GM18517 (cell line): ENCODE measurements at regions not wholly inside any gene's neighbourhood (a gene's known extent, or its start where the extent isn't known, plus 50 kb on each side); places are given as distances from the start of the nearest gene placed in this dataset.

ENCODE experiments used
- ATAC-seq: cut with Tn5 transposase; IDR thresholded peaks from one replicate; pipeline ENCODE4 v1.9.1; 2021; ENCODE audit warnings: mild to moderate bottlenecking, moderate library complexity; ENCODE audit not compliant: unreplicated experiment

DNA sequence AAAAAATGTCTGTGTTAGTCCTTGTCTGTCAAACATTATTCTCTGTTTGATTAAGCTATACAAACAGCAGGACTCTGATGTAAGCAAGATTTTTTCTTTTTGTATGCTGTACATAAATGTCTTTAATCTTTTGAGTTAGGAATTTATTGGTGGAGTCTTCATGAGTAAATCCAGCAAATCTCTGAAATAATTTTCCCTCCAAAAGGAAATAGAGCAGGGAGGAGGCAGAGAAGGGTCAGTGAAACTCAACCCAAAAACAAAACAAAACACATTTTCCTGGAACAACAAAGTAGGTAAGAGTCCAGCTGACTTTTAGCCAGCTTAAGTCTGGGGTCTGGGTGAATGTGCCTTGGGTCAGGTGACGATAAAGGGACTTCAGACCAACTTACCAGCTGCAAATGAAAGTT is 113.7 kb downstream of the FOXA2 start:
- no peak for ATAC-seq

GRCh38 chr20:22466447-22467171 is 117.8 kb downstream of the FOXA2 start:
- no peak for ATAC-seq

GRCh38 chr20:22465622-22466446 is 118.5 kb downstream of the FOXA2 start:
- no peak for ATAC-seq

GRCh38 chr20:22464312-22465003 is 119.9 kb downstream of the FOXA2 start:
- ATAC-seq, result no peak

- ATAC-seq, result no peak
These were observed 121.1 kb downstream of the FOXA2 start for GRCh38 chr20:22462975-22463914.

- no peak for ATAC-seq
These were observed 123.6 kb downstream of the FOXA2 start for GRCh38 chr20:22460803-22461202.

DNA sequence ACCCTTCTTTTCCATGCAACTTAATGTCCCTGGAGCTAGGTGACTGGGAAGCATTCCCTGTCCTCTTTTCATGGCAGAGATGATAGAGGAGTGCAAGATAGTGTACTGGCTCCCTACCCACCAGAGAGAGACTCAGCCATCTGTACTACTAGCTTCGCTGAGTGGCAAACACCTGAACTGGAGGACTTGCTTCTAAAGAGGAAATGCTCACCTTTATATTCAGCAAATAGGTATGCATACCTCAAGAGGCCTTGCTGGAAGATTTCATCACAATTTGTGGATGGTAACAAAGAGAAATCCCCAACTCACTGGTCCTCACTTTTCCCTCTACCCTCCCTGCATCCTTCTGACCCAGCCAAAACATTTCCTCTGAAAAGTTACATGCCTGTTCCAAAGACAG is 124.1 kb downstream of the FOXA2 start:
- ATAC-seq, result no peak

DNA sequence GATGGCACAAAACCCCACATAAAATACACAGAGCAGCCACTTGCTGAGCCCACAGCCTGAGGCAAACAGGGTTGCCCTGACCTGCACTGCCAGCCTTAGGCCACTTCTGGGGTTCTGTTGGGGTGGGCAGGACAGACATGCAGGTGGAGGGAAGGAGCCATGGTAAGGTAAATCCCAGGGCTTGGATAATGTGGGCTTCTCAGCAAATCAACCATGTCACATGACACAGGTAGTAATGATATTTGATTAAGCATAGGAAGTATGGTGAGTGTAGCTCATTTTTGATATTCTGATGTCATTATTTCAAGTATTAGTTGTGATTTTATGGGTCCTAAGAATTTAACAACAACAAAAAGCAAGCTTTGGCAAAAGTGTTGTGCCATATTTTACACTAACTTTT is 124.6 kb downstream of the FOXA2 start:
- no peak for ATAC-seq

- no peak for ATAC-seq
These were observed 128.3 kb downstream of the FOXA2 start for GRCh38 chr20:22456109-22456508.

DNA sequence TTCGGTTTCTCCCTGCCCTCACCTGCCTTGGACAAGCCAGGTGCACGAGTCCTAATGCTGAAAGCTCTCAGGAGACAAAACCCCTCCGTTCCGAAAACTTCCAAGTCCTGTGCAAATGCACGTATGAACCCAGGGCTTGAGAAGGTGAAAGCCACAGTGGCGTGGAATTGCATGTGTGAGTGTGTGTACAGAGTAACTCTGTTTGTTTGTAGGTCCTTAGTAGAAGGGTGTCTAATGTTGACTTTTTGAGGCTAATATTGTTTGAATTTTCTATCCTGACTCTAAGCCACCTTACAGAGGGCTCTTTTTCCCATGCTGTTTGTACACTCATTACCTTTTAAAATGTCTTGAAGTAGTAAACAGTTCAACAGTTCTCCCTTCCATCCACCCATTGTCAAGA is 129.1 kb downstream of the FOXA2 start:
- no peak for ATAC-seq

GRCh38 chr20:22453244-22454080 is 130.9 kb downstream of the FOXA2 start:
- ATAC-seq, result no peak

- ATAC-seq, result no peak
These were observed 131.8 kb downstream of the FOXA2 start for GRCh38 chr20:22452442-22453011.

DNA sequence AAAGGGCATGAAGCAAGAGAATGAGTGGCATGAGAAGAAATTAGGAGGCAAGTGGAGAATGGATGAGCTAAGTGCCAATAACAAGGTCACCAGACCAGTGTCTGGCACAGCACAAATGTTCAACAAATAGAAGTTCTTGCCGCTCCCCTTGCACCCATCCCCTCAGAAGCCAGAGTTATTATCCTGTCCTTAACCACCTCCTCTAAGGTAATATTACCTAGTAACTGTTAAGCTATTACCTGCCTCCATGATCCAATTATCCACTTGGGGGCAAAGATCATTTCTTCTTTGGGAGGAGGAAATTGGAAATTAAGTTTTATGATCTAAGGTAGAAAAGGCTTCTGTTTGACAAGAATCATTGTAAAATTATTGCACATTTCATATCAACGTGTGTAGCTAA is 133.8 kb downstream of the FOXA2 start:
- ATAC-seq, result no peak

DNA sequence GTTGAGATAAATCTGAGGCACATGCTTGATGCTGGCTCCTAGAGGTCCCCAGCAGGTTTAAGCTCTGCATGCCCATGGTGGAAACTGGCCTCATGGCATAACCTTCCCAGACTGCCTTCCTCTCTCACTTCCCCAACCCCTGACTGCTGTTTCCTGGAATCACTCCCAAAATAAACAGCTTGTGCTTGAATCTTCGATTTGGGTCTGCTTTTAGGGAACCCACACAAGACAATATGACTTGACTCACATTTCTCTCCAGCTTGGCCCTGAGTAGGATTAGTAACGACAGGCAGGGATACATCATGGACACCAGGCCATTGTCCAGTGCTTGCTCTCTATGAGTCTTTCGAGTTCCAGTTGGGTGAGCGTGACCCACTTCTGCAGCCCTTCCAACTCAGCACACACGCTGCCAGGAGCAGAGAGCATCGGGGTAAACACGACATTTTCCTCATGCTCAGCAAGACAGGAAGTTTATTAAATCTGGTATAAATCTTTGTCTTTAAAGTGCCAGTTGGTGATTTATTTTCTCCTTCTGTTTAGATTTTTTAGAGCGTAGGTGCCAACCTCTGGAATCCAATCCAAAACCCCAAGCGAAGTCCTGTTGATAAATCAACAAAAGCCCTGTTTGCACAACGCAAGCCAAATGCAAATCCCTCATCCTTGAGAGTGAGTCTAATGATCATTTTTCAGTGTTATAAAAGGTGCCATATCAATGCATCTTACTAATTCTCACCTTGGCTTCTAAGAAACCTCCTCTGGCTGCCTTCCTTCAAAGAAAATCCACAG is 135.0 kb downstream of the FOXA2 start:
- ATAC-seq, result no peak

- ATAC-seq, result no peak
These were observed 137.0 kb downstream of the FOXA2 start for GRCh38 chr20:22447447-22447778.

- no peak for ATAC-seq
These were observed 137.5 kb downstream of the FOXA2 start for GRCh38 chr20:22446613-22447446.

DNA sequence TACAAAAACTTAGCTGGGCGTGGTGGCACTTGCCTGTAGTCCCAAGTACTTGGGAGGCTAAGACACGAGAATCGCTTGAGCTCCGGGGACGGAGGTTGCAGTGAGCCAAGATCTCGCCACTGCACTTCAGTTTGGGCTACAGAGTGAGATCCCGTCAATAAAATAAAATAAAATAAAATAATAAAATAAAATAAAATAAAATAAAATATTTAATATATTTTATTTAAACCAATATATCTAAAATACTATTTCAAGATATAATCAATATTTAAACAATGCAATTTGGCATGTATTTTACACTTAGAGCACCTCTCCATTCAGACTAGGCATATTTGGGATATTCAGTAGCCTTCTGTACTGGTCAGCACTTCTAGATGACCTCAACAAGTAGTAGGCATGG is 142.1 kb downstream of the FOXA2 start:
- no peak for ATAC-seq

DNA sequence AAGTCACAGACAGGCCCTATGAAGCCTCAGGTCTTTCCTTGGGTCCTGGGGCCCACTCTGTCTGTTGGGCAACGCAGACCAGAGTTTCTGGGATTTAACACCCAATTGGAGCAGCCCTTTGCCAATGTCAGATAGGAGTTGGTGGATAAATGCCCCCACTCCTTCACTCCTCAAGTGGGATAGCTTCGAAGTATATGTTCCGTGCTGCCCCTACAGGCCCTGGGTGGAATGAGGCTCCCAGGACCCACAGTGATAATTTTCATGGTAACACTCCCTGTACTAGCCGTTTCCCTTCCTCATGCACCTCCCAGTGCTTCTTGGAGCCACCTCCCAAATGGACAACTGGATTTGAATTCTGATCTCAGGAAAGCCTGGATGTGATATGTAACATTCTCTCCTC is 145.4 kb downstream of the FOXA2 start:
- ATAC-seq, result no peak
